ENCODE measurements at regions not wholly inside any gene's neighbourhood (a gene's known extent, or its start where the extent isn't known, plus 50 kb on each side); places are given as distances from the start of the nearest gene placed in this dataset.

- no peak for DNase-seq
- Histone ChIP-seq H3K27me3 (no peaks in the 10 kb centered on the region), H3K4me3 (no peak overlapping the region), H3K36me3 (no peaks in the 10 kb centered on the region), H3K4me1 (no peaks in the 10 kb centered on the region), H3K9me3 (peaks cover 0 to 5% (median 0%) of the 10 kb centered on the region in 11 donors), H3K27ac (no peak overlapping the region)
- no peak for TF ChIP-seq CTCF (IDR thresholded peaks at IDR 0.05)
- ATAC-seq, result no peak
- WGBS, 2 donors, result 83 to 87% methylated on average over 2 of the region's 2 CpGs
- intact Hi-C loops (cut with DNase I), result no loop called here
These were observed 189.7 kb upstream of the SEMA3D start for GRCh38 chr7:85376589-85376988.

- no peak for DNase-seq
- Histone ChIP-seq H3K36me3 (no peaks in the 10 kb centered on the region), H3K4me1 (no peaks in the 10 kb centered on the region), H3K9me3 (no peaks in the 10 kb centered on the region), H3K27ac (no peak overlapping the region), H3K27me3 (no peaks in the 10 kb centered on the region), H3K4me3 (no peak overlapping the region)
- WGBS, 2 donors, result 66 to 69% methylated on average over 1 of the region's 1 CpG
- no peak for ATAC-seq
- intact Hi-C loops (cut with DNase I), result no loop called here
- TF ChIP-seq CTCF (IDR thresholded peaks at IDR 0.05), result no peak
These were observed 170.1 kb upstream of the SEMA3D start for GRCh38 chr7:85356916-85357315.

GRCh38 chr7:85343484-85343883, 156.6 kb upstream of the SEMA3D start:
- peaks cover 0 to 4% (median 0%) of the 10 kb centered on the region in 11 donors for H3K9me3 ChIP-seq
- H3K27me3 ChIP-seq, result no peaks in the 10 kb centered on the region
- H3K27ac ChIP-seq, result no peak overlapping the region
- H3K4me3 ChIP-seq, result no peak overlapping the region
- DNase-seq, result no peak
- intact Hi-C loops (cut with DNase I), result no loop called here
- no peaks in the 10 kb centered on the region for H3K36me3 ChIP-seq
- no peak for ATAC-seq
- no peak for TF ChIP-seq CTCF (IDR thresholded peaks at IDR 0.05)
- H3K4me1 ChIP-seq, result no peaks in the 10 kb centered on the region

- intact Hi-C loops (cut with DNase I), result no loop called here
- ATAC-seq, result no peak
- TF ChIP-seq CTCF (IDR thresholded peaks at IDR 0.05), result no peak
These were observed 155.9 kb upstream of the SEMA3D start for GRCh38 chr7:85342781-85343180.

GRCh38 chr7:85341973-85342372, 155.1 kb upstream of the SEMA3D start:
- no peaks in the 10 kb centered on the region for H3K4me1 ChIP-seq
- ATAC-seq (no peak), DNase-seq (no peak)
- H3K27ac ChIP-seq, result no peak overlapping the region
- no peaks in the 10 kb centered on the region for H3K27me3 ChIP-seq
- H3K4me3 ChIP-seq, result no peak overlapping the region
- H3K36me3 ChIP-seq, result no peaks in the 10 kb centered on the region
- intact Hi-C loops (cut with DNase I), result no loop called here
- WGBS, 2 donors, result 59 to 63% methylated on average over 2 of the region's 2 CpGs
- no peak for TF ChIP-seq CTCF (IDR thresholded peaks at IDR 0.05)
- peaks cover 0 to 4% (median 0%) of the 10 kb centered on the region in 11 donors for H3K9me3 ChIP-seq

More at GRCh38 chr7:85342781-85343180, 155.9 kb upstream of the SEMA3D start:
- H3K4me3 ChIP-seq, result no peak overlapping the region
- H3K36me3 ChIP-seq, result no peaks in the 10 kb centered on the region
- H3K9me3 ChIP-seq, result peaks cover 0 to 4% (median 0%) of the 10 kb centered on the region in 11 donors
- no peak overlapping the region for H3K27ac ChIP-seq
- no peaks in the 10 kb centered on the region for H3K4me1 ChIP-seq
- no peaks in the 10 kb centered on the region for H3K27me3 ChIP-seq
- no peak for DNase-seq
